AG08395 (cell line): ENCODE measurements at regions not wholly inside any gene's neighbourhood (a gene's known extent, or its start where the extent isn't known, plus 50 kb on each side); places are given as distances from the start of the nearest gene placed in this dataset.

ENCODE experiments used
- DNase-seq: peaks from one replicate; pipeline ENCODE4 v3.0.0; 2012; ENCODE audit warnings: mixed read lengths, low spot score

DNA sequence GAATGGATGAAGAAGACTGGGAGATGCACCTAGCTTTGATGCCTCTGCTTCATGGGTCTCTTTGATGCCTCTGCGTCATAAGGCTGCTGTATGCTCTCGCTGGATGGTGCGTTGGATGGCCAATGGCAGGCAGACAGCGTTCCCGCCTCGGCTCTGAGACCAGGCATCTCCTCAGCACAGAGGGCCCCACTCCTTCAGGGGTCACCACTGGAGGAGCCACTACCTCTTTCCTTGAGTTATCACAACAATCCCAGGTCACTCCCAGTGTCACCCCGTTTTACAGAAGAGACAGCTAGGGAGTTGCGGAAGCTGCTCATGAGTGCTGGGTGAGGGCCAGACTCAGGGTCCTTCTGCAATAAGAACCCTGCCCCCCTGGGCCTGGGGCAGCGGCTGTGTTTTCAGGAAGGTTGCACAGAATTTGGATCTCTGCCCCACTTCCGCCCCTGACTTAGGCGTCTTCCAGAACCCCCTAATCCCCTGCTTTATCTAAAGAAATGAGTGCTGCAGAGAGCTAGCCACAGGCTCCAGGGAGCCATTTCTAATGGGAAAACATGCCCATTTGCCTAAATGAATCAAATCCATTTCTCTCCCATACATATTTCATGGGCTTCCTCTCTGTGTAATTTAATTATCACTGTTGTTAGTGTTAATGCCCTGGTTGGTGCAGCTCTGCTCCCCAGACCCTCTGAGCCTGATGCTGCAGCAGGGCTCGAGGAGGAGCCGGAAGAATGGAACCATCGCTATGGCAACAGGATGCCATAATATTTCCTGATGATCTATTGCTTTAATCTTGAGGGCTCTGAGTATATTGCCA lies 131.8 kb upstream of the HS6ST1 start:
- DNase-seq: no peak

DNA sequence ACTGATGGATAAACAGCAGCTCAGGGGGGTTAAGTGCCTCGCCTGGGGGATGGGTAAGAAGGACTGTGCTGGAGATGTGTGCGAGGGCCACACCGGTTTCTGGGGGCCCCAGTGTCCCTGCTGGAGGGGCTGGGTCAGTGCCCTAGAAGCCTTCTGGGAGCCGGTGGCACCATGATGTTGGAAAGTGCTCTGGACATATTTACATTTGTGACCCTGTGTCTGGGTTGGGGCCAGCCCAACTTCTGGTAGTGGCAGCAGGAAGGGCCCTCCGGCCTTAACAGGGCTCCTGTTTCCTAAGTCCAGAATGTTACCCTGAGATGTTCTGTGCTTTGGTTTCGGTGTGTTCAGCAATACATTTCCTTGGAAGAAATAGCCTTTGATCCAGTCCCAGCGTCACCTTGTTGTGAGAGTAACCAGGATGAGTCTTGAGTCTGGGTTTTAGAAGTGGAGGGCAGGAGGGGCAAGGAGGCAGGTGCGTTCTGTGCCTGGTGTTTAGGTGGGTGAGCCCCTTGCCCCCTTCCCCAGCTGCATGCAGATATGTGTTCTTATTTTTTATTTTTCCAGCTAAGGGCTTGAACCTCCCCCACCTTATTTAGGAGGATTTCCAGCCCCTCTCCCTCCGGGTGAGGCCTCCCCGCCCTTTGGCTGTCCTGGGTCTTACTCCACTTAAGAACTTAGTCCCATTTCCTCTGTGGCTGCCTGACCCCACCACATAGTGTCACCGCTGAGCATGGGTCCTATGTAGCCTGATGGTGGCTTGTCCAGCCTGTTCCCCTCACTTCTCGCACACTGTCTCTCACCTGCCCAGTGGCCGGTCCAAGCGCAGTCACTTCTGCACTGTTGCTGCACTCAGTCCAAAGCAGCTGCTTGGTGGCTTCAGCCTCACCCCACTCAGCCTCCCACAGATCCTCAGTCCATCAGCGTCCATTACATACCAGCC lies 132.7 kb upstream of the HS6ST1 start:
- no peak for DNase-seq

DNA sequence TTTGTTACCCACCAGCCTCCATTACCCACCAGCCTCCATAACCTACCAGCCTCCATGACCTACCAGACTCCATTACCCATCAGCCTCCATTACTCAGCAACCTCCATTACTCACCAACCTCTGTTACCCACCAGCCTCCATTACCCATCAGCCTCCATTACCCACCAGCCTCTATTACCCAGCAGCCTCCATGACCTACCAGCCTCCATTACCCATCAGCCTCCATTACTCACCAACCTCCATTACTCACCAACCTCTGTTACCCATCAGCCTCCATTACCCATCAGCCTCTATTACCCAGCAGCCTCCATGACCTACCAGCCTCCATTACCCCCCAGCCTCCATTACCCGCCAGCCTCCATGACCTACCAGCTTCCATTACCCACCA lies 133.3 kb upstream of the HS6ST1 start:
- no peak for DNase-seq

DNA sequence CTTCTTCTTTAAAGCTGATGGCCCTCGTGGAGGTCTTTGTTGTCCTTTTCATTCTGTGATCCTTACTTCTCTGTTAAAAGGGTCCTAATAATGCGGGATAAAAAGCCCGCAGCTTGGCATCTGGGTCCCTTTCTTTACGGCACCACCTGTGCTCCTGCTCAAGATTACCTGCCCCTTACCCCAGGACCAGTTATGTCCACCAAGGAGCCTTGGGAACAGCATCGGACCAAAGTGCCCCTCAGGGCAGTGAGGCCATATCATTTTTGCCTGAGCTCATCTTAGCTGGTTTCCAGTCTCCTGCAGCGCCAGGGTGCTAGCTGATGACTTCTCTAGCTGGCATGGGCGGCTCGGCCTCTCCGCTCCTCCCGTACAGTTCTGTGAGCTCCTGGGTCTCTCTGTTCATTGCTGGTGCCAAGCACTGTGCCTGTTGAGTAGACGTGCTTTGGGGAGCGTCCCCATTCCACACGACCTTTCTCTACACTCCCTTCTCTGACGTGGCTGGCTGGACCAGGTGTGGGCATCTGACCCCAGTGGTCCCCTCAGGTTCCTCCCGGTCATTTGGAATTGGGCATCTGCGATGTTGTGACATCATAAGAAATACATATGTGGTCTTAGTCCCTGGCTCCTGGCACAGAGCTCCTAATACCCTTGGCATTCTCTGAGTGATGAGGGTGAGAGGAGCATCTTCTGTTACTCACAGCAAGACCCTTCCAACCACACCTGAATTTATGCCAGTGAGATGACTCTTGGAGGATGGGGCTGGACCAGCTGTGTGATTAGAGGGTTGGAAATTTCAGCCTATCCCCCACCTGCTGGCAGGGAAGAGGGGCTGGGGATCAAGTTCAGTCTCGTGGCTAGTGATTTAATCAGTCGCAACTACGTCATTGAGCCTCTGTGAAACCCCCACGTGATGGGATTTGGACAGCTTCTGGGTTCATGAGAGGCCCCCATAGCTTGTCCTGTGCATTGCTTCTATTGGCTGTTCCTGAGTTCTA lies 134.2 kb upstream of the HS6ST1 start:
- no peak for DNase-seq

DNA sequence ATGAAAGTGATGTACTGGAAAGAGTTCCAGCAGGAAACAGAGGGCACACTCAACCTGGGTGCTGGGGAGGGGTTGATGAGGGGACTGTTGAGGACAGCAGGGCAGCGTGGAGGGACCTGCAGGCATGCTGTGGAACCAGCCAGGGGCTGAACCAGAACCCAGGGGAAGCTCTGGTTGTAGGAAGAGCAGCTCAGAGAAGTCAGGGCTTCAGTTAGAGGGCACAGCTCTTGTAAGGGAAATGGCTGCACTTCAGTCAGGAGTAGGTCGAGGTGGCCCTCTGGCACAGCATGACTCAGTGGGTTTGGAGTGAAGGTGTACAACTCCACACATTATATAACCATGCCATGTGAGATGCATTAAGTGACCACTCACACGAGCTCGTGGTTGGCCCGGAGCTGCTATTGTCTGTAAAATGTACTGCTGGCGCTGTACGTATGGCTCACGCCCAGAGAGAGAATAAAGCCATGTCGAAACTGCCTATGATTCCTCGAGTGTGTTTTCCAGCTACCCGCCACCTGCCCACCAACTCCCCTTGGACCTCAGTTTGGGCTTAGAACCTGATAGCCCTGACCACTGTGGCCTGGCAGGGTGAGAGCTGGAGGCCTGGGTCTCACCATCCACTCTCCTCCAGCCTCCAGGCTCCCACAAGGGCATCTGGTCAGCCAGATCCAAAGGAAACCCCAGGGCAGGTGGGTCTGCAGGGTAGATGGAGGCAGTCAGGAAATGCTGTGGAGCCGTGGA lies 136.5 kb upstream of the HS6ST1 start:
- DNase-seq: no peak

DNA sequence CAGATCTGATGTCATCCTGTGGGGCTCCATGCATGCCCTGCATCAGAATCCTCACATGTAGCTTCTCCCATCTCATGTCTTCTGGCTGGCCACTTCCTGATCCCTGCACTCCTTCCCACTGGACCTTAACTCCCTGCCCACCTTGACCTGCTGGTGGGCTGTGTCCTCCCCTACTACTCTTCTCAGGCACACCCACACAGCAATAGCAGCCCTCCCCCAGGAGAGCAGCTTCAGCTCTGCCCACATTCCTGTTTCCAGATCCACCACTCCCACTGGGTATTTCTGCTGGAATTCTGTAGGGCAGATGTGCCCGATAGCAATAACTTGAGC lies 137.0 kb upstream of the HS6ST1 start:
- no peak for DNase-seq

DNA sequence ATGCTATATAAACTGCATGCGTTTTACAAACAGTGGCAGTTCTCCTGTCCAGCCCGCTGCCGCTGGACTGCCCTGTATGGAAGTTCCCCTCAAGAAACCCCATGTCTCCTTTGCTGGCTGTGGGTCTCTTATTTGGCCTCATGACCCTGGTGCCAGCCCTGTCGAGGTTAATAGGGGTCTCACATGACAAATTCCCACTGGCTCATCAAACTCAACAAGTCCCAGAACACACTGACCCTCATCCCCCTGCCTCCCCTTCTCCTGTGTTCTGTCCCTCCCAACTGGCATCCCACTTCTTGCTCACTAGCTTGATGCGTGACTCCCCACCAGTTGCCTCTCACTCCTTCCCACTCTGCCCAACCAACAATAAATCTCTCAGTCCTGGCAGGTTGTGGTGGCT lies 137.6 kb upstream of the HS6ST1 start:
- no peak for DNase-seq

DNA sequence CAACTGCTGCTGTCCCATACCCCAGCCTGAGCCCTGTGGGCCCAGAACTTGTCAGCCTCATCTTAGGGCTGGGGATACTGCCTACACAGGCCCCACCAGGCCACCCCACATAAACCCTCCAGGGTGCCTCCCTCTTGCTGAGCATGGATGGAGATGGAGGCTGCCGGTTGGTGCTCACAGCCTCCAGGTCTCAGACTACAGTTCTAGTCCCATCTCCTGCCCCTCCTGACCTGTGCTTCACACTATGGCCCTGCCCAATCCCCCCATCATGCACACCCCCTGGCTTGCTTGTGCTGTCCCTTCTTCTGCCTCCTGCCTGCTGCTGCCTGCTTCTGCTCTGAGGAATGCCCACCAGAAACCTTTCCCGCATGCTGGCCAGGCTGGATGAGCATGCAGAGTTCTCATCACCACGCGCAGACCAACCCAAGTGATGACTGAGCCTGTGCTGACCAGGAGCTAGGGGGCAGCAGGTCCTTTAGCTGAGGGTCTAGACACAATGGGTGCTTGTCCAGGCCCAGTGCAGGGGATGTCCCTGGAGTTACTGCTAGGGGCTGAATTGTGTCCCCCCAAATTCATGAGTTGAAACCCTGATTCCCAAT lies 138.4 kb upstream of the HS6ST1 start:
- DNase-seq: no peak

DNA sequence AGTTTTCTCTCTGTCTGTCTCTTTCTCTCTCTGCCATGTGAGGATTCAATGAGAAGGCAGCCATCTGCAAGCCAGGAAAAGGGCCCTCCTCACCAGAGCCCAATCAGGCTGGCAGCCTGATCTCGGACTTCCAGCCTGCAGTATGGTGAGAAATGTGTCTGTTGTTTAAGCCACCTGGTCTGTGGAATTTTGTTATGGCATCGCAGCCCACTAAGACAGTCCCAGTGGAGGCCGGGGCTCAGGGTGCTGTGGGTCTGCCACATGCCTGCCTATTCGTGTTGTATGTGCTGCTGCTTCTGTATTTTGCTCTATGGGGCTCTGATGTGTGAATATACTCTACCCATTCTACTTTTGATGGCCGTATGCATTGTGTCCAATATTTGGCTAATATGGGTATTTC lies 139.0 kb upstream of the HS6ST1 start:
- no peak for DNase-seq

DNA sequence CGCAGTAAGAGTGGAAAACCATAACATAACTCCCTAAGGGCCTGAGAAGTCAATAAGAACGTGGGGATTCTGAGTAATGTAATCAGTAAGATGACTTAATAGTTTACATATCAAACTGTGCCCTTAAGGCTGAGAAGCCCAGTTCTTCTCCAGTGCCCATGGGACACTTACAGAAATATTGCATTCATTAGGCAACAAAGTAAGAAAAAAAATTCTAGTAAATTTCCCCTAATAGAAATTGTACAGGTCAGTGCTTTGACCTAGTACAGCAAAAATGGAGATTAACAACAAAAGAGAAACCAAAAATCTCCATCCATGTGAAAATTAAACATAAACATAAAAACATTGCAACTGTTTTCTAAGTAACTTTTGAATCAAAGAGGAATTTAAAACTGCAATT lies 139.8 kb upstream of the HS6ST1 start:
- no peak for DNase-seq

DNA sequence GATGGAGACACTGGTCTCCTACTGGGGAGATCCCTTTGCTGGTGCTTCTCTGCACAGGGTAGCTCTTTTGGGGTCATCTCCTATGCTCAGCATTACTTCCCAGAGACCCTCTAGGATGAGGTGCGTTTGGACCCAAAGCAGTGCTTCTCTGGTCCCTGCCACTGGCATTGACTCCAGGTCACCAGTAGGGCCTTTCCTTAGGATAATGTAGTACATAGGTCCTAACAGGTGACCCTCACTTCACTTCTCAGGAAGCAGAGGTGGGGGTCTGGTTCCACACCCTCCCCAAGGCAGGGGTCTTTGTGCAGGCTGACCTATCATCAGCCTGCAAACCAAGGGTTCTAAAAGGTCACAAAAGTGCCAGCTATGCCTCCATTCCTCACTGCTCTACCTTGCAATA lies 145.8 kb upstream of the HS6ST1 start:
- DNase-seq: no peak

DNA sequence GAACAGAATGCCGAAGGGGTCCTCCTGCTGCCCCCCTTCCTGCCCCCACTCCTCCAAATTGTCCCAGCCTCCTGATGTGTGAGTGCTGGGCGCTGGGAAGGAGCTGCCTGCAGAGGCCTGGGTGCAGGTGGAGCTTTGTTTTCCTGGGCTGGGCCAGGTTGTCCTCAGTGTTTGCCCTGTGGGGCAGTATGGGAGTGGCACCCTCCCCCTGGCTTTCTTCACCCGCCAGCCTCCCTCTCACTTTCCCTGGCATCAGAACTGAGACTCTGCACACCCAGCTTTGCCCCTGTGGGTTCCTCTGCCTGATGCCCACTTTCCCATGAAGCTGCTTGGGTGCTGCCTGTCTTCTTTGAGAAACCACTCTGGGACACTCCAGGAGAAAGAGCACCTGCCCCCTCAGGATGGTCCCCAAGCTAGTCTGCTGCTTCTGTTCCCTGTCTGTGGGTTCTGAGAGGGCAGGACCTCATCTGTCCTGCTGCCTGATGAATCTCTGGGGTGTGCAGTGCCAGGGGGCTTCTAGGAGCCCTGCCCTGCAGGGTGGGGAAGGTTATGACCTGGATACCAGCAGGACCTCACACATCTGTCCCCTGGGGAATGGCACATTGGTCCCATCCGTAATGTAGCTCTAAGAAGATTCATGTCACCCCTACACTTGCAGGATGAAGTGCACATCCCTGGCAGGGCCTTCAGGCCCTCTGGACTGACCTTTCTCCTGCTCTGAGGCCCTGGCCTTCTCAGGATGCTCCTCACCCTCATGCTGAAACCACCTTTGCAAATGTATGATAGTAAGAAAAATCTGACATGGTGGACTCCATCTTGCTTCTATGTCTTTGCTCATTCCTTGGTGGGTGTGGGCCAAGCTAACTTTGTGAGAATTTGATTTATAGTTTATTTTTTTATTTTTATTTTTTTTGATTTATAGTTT lies 146.8 kb upstream of the HS6ST1 start:
- DNase-seq: no peak

DNA sequence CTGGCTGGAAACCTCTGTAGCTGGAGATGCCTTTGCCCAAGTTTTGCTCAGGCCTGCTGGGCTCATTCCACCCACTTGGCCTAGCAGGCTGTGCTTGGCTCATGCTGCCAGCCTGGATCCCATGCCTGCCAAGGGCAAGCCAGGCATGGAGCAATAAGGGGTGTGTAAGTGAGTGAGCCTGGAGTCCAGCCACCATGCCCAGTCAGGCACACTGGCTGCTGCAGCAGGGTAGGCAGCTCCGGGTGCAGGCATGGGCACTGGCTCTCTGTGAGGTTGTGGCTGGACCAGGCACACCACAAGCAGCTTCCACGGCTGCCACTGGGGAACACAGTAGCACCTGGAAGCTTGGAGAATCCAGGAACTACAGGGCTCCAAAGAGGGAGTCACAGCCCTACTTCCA lies 147.7 kb upstream of the HS6ST1 start:
- no peak for DNase-seq

DNA sequence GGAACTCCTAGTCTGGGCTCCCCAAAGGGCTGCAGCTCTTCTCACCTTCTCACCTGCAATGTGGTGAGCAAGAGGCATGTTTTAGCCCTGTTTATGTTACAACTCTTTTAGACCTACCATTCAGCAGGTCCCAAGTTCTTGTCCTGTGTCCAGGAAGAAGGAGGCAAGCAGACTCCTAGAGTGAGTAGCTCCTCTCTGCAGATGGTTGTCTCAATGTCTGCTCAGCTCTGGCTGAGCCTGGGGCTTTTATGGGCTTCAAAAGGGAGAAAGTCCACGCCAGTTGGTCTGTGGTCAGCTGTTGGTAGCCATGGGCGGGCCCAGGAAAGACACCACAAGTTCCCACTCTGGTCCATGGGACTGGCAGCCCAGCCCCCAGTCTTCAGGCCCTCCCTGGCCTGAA lies 148.1 kb upstream of the HS6ST1 start:
- DNase-seq: no peak

DNA sequence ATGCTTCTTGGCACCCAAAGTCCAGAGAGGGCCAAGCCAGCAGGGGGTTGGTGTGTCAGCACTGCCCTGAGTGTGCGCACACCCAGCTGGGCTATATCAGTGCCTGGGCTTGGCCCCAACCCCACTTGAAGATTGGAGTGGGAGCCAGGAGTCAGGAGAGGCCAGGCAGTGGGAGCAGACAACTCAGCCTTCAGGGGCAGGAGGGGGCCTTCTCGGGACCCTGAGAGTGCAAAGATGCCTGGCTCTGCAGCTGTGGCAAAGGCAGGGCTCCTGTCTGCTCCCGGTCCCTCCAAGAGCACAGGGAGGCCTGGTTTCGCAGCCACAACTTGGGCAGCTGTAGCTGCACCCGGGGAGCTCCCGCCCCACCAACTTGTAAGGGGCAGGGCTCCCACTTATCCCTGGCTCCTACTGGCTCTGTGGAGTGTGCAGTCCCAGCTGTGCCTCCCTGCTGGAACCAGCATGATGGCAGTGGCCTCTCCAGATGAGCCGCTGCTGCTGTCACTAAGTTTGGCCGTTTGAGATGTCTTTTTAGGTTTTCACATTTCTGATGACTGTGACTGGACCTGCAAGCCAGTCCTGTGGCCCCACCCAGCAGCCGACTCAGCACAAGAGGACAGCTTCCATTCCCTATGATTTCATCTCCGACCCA lies 148.8 kb upstream of the HS6ST1 start:
- DNase-seq: peak; percentile 23

DNA sequence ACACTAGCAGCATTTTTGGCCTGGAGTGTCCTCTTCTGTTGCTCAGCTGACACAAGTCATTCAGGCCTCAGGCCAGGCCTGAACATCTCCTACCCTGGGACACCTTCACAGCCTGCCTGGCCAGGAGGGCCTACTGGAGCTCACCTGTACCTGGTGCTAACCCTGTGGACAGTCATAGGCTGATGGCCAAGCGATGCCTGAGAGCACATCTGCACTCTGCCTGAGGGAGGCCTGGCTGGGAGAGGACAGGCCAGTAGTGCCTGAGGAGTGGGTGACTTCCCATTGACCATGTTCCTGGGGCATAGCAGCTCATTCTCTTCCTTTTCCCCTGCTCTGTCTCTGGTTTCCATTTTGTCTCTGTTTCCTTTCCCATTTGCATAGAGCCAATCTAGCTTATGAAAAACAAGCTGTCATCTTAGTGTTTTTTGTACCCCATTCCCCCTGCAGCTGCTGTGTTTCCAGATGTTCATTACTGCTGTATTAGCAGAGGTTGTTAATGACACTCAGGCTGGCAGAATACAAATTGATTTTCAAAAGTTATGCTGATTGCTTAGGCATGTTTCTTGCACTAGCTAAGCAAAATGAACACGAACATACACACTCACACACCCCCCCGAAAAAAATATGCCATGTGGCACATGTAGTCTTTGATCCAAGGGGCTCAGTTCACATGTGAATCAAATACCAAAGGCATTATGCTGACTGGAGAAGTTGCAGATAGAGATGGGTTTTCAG lies 149.7 kb upstream of the HS6ST1 start:
- no peak for DNase-seq

DNA sequence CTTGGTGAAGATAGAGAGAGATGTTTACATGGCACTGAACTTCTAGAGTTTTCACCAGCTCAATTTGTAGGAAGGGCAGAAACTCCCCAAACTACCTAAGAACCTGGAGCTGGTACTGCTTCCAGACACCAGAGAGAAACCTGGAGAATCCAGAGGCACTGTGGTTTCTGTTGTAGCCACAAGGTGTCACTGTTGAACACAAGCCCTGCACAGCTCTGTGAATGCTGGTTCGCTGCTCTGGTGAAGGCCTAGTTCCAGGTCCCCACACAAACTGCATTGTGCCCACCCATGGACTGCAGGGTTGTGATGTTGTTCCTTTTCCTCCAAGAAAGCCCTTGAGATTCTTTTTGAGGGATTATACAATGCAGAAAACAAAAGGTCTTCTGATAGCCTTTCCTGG lies 150.5 kb upstream of the HS6ST1 start:
- no peak for DNase-seq

DNA sequence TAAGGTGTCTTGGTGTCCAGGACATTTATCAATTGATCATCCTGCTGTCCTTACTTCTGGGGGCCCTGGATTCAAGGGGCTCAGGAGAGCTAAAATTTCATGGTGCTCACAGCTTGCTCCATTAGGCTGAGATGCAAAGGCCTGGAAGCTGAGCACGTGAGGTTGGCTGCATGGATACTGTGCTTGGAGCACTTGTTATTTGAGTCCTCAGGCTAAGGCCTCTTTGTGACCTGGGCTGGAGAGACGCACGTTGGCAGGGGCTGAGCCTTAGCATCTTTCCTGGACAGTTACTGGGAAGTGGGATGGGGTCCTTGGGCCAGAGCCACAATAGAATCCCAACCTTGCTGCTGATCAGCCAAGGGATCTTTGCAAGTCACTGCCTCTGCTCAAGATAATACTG lies 151.2 kb upstream of the HS6ST1 start:
- no peak for DNase-seq

DNA sequence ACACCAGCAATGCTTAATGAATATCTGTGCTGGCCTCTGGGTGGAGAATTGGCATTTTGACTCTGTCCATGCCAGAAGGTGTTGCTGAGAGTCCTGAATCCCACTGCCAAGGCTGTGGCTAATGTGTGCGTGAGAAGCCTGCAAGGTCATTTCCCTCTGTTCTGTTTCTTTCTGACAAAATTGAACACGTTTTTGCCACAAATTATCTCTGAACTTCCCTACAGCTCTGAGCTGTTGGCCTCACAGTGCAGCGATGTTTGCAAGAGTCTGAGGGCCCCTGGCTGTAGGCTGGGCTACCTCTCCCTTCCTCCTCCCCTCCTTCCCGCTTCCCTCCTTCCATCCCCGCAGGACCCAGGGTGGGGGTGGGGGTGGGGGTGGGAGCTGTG lies 154.1 kb upstream of the HS6ST1 start:
- DNase-seq: peak; percentile 58
